ENCODE measurements at regions not wholly inside any gene's neighbourhood (a gene's known extent, or its start where the extent isn't known, plus 50 kb on each side); places are given as distances from the start of the nearest gene placed in this dataset.

DNA sequence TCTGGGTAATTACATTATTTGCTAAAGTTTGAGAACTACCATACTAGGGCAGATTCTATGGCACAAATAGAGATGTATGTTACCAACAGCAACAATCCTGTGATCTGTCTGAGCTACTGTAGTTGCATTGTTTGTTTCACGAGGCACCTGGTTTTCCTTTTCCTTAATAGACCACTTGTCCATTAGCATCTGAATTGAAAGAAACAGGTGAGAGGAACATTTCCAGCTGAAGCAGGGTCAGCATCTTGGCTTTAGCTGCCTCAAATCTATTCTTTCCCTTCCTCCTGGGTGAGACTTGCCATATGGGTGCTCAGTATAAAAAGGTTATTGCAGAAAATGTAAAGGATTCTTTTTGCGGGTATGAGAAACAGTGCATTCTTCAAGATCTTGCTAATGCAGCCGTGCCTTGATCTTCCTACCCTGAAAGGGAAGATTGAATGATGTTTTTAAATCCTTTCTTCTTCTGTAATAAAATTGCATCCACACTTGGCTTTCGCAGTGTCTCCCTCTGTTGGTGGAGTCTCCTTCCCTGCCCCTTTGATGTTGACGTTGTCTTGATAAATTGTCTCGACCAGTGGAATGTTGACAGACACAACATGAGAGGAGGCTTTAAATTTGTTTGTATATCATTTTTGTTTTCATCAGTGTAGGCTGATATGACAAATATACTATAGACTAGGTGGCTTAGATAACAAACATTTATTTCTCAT, 118.0 kb upstream of the BRINP1 start:
- TF ChIP-seq, protein P1, sequence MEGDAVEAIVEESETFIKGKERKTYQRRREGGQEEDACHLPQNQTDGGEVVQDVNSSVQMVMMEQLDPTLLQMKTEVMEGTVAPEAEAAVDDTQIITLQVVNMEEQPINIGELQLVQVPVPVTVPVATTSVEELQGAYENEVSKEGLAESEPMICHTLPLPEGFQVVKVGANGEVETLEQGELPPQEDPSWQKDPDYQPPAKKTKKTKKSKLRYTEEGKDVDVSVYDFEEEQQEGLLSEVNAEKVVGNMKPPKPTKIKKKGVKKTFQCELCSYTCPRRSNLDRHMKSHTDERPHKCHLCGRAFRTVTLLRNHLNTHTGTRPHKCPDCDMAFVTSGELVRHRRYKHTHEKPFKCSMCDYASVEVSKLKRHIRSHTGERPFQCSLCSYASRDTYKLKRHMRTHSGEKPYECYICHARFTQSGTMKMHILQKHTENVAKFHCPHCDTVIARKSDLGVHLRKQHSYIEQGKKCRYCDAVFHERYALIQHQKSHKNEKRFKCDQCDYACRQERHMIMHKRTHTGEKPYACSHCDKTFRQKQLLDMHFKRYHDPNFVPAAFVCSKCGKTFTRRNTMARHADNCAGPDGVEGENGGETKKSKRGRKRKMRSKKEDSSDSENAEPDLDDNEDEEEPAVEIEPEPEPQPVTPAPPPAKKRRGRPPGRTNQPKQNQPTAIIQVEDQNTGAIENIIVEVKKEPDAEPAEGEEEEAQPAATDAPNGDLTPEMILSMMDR (IDR thresholded peaks at IDR 0.05): no peak
- TF ChIP-seq EZH2 (IDR thresholded peaks at IDR 0.05; ENCODE audit: borderline replicate concordance, insufficient read depth, low read depth, low read length, poor library complexity, severe bottlenecking): no peak
